SK-N-SH (cell line): ENCODE measurements at regions not wholly inside any gene's neighbourhood (a gene's known extent, or its start where the extent isn't known, plus 50 kb on each side); places are given as distances from the start of the nearest gene placed in this dataset.

Source experiments
- CTCF ChIP-seq: fragments of 200-600 bp; sonication (generic); IDR thresholded peaks from 2 replicates; pipeline ENCODE4 v1.6.1; 2017; ENCODE audit warnings: antibody characterized with exemption, mild to moderate bottlenecking, moderate library complexity
- REST ChIP-seq: IDR thresholded peaks from 2 replicates; pipeline ENCODE4 v1.6.1; 2012; ENCODE audit warnings: mild to moderate bottlenecking, low read depth, low read length, moderate library complexity

- TF ChIP-seq REST (no peak), CTCF (no peak)
Measured at GRCh38 chr6:100096341-100096740, 102.3 kb upstream of the MCHR2 start.
